ENCODE measurements at regions not wholly inside any gene's neighbourhood (a gene's known extent, or its start where the extent isn't known, plus 50 kb on each side); places are given as distances from the start of the nearest gene placed in this dataset.
A peak's percentile ranks its signal among the peaks of the same experiment; 100 is the strongest.

DNA sequence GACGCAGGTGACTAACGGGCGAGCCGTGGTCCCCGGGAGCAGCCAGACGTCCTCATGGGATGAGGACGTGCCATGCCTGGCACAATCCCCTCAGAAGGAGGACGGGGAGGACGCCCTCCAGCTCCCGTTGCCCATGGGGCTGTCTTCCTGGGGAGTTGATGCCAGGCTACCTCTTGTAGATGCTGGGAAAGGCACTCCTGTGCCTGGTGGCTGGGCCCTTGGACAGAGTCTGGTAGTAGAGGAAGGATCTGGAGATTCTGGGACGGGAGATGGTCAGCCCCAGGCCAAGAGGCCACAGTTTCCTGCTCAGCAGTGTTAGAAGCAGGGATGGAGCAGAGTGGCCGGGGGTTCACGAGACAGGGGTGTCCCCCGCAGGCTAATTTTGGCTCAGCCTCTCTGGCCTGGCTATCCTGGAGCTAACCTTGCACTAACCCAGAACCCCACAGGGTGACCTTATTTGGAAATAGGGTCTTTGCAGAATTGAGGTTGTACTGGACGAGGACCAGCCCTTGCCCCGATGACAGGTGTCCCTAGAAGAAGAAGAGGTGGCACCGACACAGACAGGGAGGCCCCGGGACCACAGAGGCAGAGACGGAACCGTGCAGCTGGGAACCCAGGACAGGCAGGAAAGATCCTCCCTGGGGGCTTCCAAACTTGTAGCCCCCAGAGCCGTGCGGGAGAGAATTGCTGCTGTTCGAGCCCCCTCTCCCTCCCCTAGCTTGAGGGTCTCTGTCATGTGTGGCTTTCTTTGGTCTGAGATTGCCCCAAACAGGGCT, 50.1 kb upstream of the ADRA2C start:
- DNase-seq: no peak

DNA sequence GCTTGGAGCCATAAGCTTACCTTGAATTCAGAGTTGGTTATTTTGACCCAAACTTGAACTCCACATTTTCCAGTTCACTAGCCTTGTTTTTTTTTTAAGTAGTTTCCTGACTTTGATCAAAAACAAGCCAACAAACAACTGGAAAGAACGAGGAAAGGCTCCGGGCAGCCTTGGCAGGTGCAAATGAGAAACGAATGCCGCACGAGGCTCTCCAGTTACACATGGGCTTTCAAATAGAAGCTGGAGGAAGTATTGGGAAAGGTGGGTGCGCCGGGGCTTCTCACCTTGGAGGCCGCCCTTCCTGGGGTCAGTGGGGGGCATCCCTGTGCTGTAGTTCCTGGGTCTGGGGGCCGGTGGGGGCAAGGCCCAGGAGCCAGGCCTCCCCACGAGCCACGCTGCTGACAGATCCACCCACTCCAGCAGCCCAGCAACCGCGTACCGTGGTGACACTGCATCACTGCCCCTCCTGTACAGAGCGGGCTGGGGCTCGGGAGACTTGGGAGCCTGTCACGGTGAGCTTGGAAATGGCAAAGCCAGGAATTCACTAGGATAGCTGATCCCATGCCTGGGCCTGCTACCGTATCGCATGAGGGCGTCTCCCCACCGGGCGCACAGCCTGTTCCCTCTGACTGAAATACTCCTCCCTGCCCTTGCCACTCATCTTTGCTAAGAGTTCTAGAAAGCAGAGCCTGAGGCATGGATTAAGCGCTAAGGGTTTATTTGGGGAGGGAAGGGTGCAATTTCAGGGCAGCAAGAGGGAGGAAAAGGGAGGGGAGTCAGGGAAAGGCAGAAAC, 50.9 kb upstream of the ADRA2C start:
- DNase-seq: no peak

DNA sequence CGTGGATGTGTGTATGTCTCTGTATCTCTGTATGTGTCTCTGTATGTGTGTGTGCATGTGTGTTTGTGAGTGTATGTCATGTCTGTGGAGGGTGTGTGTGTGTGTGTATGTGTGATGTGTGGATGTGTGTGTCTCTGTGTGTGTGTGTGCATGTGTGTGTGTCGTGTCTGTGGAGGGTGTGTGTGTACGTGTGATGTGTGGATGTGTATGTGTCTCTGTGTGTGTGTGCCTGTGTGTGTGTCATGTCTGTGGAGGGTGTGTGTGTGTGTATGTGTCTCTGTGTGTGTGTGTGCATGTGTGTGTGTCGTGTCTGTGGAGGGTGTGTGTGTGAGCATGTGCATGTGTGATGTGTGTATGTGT, 51.6 kb upstream of the ADRA2C start:
- no peak for DNase-seq

- DNase-seq: no peak
Observed at GRCh38 chr4:3713817-3714641, 52.2 kb upstream of the ADRA2C start.

- no peak for DNase-seq
Observed at GRCh38 chr4:3713346-3713745, 52.8 kb upstream of the ADRA2C start.

- DNase-seq: no peak
Observed at GRCh38 chr4:3712936-3713335, 53.2 kb upstream of the ADRA2C start.

- no peak for DNase-seq
Observed at GRCh38 chr4:3712112-3712805, 53.9 kb upstream of the ADRA2C start.

DNA sequence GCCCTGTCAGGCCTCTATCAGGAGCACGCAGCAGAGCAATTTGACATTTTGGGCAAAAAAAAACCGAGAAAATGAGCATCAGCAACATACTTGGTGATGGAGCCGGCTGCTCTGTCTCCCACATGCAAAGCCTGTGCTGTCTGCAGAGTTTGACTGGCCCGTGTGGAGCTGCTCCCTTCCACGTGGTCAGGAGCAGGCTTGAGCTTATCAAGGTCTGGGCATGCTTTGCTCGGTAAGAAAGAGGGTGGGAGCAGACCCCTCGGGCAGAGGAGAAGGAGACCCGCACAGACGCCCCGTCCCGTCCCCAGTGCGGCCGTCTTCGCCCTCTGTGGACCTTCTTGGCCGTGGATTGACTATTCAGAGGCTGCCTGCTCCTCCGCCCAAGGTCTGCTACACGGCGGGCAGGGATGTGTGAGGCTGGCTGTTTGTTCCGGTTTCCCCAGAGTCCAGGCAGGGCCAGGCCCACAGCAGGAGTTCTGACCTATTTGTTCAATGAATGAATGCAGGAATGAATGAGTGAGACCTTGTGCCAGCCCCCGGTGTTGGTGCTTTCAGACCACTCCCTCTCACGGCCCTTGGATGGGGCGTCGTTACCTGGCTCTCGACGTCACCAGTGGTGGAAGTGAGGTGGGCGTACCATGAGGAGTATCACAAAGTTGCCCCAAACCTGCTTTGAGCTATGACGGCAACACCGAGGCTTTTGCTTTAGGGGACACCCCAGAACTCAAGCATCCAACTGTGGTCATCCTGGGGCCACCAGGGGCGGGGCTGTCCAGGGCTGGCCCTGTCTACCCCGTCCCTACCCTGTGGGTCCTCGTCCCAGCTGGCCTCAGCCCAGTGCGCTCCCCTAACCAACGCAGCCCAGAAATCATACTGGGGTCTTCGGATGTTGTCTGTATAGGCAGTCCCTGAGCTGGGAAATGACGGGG, 54.7 kb upstream of the ADRA2C start:
- no peak for DNase-seq

GRCh38 chr4:3710451-3711182, 55.6 kb upstream of the ADRA2C start:
- no peak for DNase-seq

- DNase-seq: no peak
Observed at GRCh38 chr4:3709846-3710441, 56.2 kb upstream of the ADRA2C start.

DNA sequence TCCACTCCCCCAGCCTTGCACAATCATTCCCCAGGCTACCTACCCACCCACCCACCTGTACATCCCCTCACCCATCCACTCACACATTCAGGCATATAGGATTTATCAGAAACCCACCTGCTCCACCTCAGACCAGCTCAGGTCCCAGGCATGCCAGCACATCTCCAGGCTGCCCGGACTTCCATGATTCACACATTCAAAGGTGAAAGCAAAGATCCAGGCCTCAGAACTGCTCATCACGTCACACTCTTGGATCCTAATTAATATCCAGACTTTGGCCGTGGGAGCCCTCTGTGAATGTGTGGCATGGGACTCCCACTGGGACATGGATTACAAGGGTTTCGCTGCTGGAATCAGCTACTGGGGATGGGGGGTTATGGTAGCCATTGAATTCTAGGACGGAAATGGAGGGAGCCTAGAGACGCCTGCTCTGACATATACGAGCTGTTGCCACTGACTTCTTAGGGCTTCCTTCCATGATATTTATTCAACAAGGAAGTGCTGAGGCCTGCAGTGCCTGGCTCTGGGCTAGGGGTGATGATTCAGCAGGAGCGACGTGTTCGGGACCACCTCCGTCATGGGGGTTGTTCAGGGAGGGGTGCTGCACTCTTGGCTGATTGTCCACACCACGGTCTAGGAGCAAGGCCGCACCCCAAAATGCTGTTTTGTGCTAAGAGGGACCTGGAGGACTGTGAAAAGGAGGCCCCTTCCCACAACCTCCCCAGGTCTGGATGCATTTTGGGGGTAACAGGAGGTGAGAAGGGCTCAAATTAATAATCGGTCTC, 56.9 kb upstream of the ADRA2C start:
- no peak for DNase-seq

- no peak for DNase-seq
Observed at GRCh38 chr4:3708611-3709010, 57.6 kb upstream of the ADRA2C start.

GRCh38 chr4:3708103-3708510, 58.1 kb upstream of the ADRA2C start:
- peak; percentile 83 for DNase-seq

GRCh38 chr4:3707423-3708102, 58.6 kb upstream of the ADRA2C start:
- no peak for DNase-seq

DNA sequence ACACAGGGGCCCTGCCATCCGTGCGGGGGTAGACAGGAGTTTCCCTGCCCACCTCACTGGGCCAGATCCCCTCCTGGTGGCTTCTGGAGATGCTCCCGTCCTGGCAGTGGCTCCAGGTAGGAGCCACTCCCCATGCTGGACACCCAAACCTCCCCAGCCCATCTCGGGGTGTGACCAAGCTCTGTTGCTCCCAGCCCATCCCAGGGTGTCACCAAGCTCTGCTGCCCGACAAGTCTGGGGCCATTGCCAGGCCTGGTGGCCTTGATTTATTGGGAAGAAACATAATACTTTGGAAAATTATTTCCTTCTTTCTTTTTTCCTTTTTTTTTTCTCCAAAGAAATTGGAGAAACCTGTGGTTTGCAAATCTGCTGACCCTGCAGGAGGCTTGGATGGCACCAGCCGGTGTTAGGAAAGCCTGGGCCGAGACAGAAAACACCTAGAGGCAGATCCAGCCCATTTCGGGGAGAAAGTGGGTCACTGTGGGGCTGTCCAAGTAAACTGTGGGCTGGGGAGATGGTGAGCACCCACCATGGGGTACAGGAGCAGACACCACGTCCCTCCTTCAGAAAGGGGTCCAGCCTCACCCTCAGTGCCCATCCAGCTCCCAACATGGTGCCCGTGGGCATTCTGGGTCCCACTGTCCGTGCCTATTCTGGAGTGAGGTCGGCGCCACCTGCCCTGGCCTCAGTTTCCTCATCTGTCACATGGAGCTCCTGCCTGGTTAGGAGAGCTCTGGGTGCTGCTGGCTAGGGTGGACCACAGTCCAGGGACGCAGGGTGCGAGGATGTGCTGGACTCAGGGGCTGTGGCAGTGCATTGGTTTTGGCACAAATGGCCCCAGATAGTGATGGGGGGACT, 59.4 kb upstream of the ADRA2C start:
- DNase-seq: no peak

GRCh38 chr4:3706111-3706511, 60.1 kb upstream of the ADRA2C start:
- no peak for DNase-seq

GRCh38 chr4:3705236-3705987, 60.8 kb upstream of the ADRA2C start:
- DNase-seq: no peak
